Choroid plexus epithelial cell (primary cell): ENCODE measurements at regions not wholly inside any gene's neighbourhood (a gene's known extent, or its start where the extent isn't known, plus 50 kb on each side); places are given as distances from the start of the nearest gene placed in this dataset.

Experiments used
- DNase-seq: peaks from one replicate; pipeline ENCODE4 v3.0.0-alpha.2; 2010; ENCODE audit warnings: low read depth
- H3K4me3 ChIP-seq: 2 replicates; pipeline ENCODE4 v1.5.1; 2011; ENCODE audit warnings: low read depth, mild to moderate bottlenecking, control low read depth, low read length, moderate library complexity
- TF ChIP-seq, protein P1 (sequence below): conservative IDR thresholded peaks from 2 replicates; pipeline ENCODE4 v1.5.1; 2011; ENCODE audit warnings: low read depth, mild to moderate bottlenecking, control low read depth, inconsistent platforms, low read length, moderate library complexity

GRCh38 chr19:5268801-5269200 lies 71.8 kb downstream of the PTPRS start:
- DNase-seq = no peak
- TF ChIP-seq, protein P1, sequence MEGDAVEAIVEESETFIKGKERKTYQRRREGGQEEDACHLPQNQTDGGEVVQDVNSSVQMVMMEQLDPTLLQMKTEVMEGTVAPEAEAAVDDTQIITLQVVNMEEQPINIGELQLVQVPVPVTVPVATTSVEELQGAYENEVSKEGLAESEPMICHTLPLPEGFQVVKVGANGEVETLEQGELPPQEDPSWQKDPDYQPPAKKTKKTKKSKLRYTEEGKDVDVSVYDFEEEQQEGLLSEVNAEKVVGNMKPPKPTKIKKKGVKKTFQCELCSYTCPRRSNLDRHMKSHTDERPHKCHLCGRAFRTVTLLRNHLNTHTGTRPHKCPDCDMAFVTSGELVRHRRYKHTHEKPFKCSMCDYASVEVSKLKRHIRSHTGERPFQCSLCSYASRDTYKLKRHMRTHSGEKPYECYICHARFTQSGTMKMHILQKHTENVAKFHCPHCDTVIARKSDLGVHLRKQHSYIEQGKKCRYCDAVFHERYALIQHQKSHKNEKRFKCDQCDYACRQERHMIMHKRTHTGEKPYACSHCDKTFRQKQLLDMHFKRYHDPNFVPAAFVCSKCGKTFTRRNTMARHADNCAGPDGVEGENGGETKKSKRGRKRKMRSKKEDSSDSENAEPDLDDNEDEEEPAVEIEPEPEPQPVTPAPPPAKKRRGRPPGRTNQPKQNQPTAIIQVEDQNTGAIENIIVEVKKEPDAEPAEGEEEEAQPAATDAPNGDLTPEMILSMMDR = no peak
- H3K4me3 ChIP-seq = no peak overlapping the region

GRCh38 chr19:5265260-5265659 lies 75.4 kb downstream of the PTPRS start:
- TF ChIP-seq, protein P1 = no peak
- no peak overlapping the region for H3K4me3 ChIP-seq
- DNase-seq = no peak

GRCh38 chr19:5264453-5264852 lies 76.2 kb downstream of the PTPRS start:
- TF ChIP-seq, protein P1 = no peak
- H3K4me3 ChIP-seq = no peak overlapping the region
- DNase-seq = no peak

DNA sequence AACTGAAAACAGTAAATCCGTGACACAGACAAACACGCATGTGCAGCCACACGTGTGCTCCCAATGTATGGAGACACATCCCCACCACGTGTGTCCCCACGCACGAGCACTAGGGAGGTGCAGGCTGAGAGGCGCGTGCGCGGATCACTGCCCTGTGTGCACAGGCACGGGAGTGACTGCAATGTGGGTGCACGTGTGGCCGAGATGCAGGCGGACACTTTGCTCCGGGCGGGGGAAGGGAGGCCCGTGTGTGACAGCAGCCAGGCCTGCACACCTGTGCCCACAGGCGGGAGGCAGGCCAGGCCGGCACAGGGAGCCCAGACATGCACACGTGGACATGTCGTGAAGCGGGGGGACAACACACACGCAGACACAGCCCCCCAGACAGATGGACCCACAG lies 77.0 kb downstream of the PTPRS start:
- H3K4me3 ChIP-seq = no peak overlapping the region
- DNase-seq = no peak
- TF ChIP-seq, protein P1 = no peak

DNA sequence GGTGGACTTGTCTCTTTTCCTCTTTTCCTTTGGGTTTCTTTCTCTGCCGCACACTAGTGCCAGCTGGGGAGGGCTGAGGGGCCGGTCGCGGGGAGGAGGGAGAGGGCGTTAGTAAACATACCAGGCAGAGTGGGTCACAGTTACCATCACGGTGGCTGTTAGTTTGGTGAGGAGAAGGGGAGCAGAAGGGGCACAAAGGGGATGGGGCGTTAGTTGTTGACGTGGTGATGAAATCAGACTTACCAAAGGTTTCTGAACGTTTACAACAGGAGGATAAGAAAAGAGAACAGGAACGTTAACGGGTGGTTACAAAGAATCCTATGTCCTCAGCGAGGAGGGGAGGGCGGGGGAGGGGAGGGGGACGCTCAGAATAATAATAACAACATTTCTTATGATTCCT lies 77.9 kb downstream of the PTPRS start:
- TF ChIP-seq, protein P1 = no peak
- H3K4me3 ChIP-seq = no peak overlapping the region
- DNase-seq = no peak

DNA sequence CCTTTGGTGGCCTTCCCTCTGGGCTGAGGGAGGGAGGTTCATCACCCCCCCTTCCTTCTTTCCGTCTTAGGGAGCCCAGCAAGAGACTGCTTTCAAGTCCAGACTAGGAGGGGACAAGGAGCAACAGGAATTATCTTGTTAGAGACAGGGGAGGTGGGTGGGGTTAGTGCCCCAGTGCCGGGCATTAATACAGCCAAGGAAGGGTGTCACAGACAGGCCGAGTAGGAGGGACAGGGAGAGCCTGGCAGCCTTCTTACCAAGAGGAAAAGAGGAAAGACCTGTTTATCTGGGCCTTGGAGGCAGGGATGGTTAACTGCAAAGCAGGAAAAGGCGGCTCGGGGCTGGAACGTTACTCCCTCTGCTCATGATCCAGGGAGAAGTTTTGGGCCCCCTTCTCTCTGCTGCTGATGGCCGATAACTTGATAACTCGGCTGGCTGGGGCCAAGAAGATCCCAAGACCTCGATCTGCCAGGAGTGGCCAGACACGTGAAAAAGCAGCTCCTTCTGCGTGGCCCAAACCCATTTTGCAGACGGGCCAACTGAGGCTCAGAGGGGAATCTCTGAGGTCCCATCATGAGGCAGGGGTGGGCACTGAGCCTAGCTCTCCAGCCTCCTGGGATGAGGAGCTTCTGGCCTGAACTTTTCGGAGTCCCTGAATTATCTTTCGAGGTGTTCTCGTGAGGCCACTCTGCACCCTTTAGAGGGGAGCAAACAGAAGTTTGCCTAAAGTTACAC lies 79.3 kb downstream of the PTPRS start:
- DNase-seq = no peak
- no peak overlapping the region for H3K4me3 ChIP-seq
- TF ChIP-seq, protein P1 = no peak

DNA sequence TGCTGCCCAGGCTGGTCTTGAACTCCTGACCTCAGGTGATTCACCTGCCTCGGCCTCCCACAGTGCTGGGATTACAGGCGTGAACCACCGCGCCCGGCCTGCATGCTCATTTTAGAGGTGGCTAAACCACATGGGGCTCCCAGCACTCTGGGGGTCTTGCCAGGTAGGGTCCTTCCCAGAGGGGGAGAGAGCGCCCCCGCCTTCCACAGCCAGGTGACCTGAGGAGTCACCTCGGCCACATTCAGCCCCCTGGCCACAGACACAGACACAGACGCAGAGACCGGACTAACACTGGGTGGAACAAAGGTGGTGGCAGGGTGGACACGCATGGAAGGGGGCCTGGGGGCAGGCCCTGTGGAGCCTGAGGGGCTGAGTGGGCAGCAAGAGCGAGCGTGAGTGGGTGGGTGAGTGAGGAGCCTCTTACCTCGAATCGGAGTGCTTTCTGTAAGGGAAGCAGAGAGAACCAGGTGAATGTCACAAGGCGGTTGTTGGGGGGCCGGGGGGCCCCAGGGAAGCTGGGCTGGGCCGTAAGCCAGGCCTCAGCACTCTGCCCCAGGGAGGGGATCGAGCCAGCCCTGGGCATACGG lies 80.1 kb downstream of the PTPRS start:
- no peak for DNase-seq
- no peak overlapping the region for H3K4me3 ChIP-seq
- TF ChIP-seq, protein P1 = no peak
